ENCODE measurements at regions not wholly inside any gene's neighbourhood (a gene's known extent, or its start where the extent isn't known, plus 50 kb on each side); places are given as distances from the start of the nearest gene placed in this dataset.
"Not testable (repeated sequence)": the region's sequence is repeated elsewhere in the genome, so short reads cannot be mapped to it uniquely, and the experiment has no call there.

DNA sequence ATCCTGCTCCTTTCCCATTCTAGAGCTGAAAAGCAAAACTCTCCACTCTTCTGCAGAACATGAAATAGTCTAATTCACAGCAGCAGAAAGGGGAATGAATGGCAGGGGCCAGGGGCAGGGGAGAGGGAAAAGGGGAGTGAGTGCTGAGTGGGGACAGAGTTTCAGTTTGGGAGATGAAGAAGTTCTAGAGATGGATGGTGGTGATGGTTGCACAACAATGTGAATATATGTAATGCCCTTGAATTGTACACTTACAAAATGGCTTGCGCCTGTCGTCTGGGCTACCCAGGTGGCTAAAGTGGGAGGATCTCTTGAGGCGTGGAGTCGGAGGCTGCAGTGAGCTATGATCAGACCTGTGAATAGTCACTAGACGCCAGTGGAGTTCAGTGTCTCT lies 78.5 kb upstream of the MEF2A start:
- peaks cover 21% of the 10 kb centered on the region for H3K4me1 Mint-ChIP-seq
- H3K36me3 Mint-ChIP-seq = no peaks in the 10 kb centered on the region
- Histone ChIP-seq H3K9me3 (ENCODE audit: low read depth) (no peaks in the 10 kb centered on the region), H3K27ac (no peak overlapping the region), H3K4me1 (peaks cover 14% of the 10 kb centered on the region), H2AFZ (replicated peaks) (peak overlapping the region; percentile 96), H3K27me3 (peaks cover 18% of the 10 kb centered on the region), H3K36me3 (no peaks in the 10 kb centered on the region), H3K4me3 (peak overlapping the region; percentile 42), H3K9ac (no peak overlapping the region), H4K20me1 (ENCODE audit: low read depth) (no peaks in the 10 kb centered on the region), H3K79me2 (ENCODE audit: low read depth) (no peaks in the 10 kb centered on the region), H3K4me2 (peak overlapping the region; percentile 84), H3F3A (ENCODE audit: low read depth) (no peaks in the 10 kb centered on the region)
- peak overlapping the region; percentile 36 for H3K4me3 Mint-ChIP-seq
- peaks cover 5% of the 10 kb centered on the region for H3K9me3 Mint-ChIP-seq
- TF ChIP-seq EZH2phosphoT487 (IDR thresholded peaks at IDR 0.05) = no peak
- TF ChIP-seq, protein P1, sequence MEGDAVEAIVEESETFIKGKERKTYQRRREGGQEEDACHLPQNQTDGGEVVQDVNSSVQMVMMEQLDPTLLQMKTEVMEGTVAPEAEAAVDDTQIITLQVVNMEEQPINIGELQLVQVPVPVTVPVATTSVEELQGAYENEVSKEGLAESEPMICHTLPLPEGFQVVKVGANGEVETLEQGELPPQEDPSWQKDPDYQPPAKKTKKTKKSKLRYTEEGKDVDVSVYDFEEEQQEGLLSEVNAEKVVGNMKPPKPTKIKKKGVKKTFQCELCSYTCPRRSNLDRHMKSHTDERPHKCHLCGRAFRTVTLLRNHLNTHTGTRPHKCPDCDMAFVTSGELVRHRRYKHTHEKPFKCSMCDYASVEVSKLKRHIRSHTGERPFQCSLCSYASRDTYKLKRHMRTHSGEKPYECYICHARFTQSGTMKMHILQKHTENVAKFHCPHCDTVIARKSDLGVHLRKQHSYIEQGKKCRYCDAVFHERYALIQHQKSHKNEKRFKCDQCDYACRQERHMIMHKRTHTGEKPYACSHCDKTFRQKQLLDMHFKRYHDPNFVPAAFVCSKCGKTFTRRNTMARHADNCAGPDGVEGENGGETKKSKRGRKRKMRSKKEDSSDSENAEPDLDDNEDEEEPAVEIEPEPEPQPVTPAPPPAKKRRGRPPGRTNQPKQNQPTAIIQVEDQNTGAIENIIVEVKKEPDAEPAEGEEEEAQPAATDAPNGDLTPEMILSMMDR (IDR thresholded peaks at IDR 0.05) = no peak
- TF ChIP-seq EZH2 (IDR thresholded peaks at IDR 0.05) = no peak
- DNase-seq (ENCODE audit: low spot score) = no peak
- no peak overlapping the region for H3K27ac Mint-ChIP-seq
- H3K27me3 Mint-ChIP-seq (ENCODE audit: insufficient read depth, low read depth) = peaks cover 4% of the 10 kb centered on the region

- peaks cover 13% of the 10 kb centered on the region for H3K4me1 Mint-ChIP-seq
- no peaks in the 10 kb centered on the region for H3K36me3 Mint-ChIP-seq
- no peaks in the 10 kb centered on the region for H3K9me3 Mint-ChIP-seq
- no peak for DNase-seq (ENCODE audit: low spot score)
- Histone ChIP-seq H3K4me3 (no peak overlapping the region), H3K4me2 (no peak overlapping the region), H2AFZ (replicated peaks) (no peak overlapping the region), H3K4me1 (peaks cover 2% of the 10 kb centered on the region), H3F3A (ENCODE audit: low read depth) (no peaks in the 10 kb centered on the region), H3K9ac (no peak overlapping the region), H3K27ac (no peak overlapping the region), H3K36me3 (no peaks in the 10 kb centered on the region), H4K20me1 (ENCODE audit: low read depth) (no peaks in the 10 kb centered on the region), H3K9me3 (ENCODE audit: low read depth) (no peaks in the 10 kb centered on the region), H3K27me3 (peaks cover 2% of the 10 kb centered on the region), H3K79me2 (ENCODE audit: low read depth) (no peaks in the 10 kb centered on the region)
- H3K4me3 Mint-ChIP-seq = no peak overlapping the region
- no peak overlapping the region for H3K27ac Mint-ChIP-seq
- peaks cover 4% of the 10 kb centered on the region for H3K27me3 Mint-ChIP-seq (ENCODE audit: insufficient read depth, low read depth)
- no peak for TF ChIP-seq EZH2 (IDR thresholded peaks at IDR 0.05)
- TF ChIP-seq EZH2phosphoT487 (IDR thresholded peaks at IDR 0.05) = no peak
- TF ChIP-seq, protein P1 (IDR thresholded peaks at IDR 0.05) = no peak
These were observed 73.5 kb upstream of the MEF2A start for GRCh38 chr15:99492275-99492674.

GRCh38 chr15:99492716-99493115 lies 73.1 kb upstream of the MEF2A start:
- H3K27me3 ChIP-seq = no peaks in the 10 kb centered on the region
- H3K9ac ChIP-seq = no peak overlapping the region
- TF ChIP-seq EZH2phosphoT487 (IDR thresholded peaks at IDR 0.05) = no peak
- no peak overlapping the region for H3K4me2 ChIP-seq
- no peak for DNase-seq (ENCODE audit: low spot score)
- H3K27ac ChIP-seq = no peak overlapping the region
- H3K36me3 ChIP-seq = no peaks in the 10 kb centered on the region
- H3K36me3 Mint-ChIP-seq = no peaks in the 10 kb centered on the region
- H3K4me1 ChIP-seq = no peaks in the 10 kb centered on the region
- no peak overlapping the region for H3K27ac Mint-ChIP-seq
- H3K4me1 Mint-ChIP-seq = peaks cover 11% of the 10 kb centered on the region
- H3K4me3 ChIP-seq = no peak overlapping the region
- H3K79me2 ChIP-seq (ENCODE audit: low read depth) = no peaks in the 10 kb centered on the region
- H3K9me3 Mint-ChIP-seq = peaks cover under 1% of the 10 kb centered on the region
- H4K20me1 ChIP-seq (ENCODE audit: low read depth) = no peaks in the 10 kb centered on the region
- no peak overlapping the region for H3K4me3 Mint-ChIP-seq
- H3K27me3 Mint-ChIP-seq (ENCODE audit: insufficient read depth, low read depth) = peaks cover 4% of the 10 kb centered on the region
- H3F3A ChIP-seq (ENCODE audit: low read depth) = no peaks in the 10 kb centered on the region
- no peak overlapping the region for H2AFZ ChIP-seq (replicated peaks)
- H3K9me3 ChIP-seq (ENCODE audit: low read depth) = no peaks in the 10 kb centered on the region

DNA sequence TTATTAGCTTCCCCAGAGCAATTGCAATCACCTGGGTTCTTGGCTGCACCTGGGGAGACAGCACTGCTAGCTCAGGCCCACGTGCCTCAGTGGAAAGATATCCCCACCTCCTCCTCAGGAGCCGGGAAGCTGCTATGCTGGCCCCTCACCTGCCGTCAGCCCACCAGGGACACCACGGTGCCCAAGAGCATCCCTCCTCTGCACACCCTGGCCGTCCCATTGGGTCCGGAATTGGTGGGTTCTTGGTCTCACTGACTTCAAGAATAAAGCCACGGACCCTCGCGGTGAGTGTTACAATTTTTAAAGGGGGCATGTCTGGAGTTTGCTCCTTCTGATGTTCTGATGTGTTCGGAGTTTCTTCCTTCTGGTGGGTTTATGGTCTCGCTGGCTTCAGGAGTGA lies 72.3 kb upstream of the MEF2A start:
- H3K4me1 ChIP-seq = no peaks in the 10 kb centered on the region
- H3K9me3 ChIP-seq (ENCODE audit: low read depth) = no peaks in the 10 kb centered on the region
- H3K4me1 Mint-ChIP-seq = peaks cover 11% of the 10 kb centered on the region
- peaks cover 4% of the 10 kb centered on the region for H3K27me3 Mint-ChIP-seq (ENCODE audit: insufficient read depth, low read depth)
- no peaks in the 10 kb centered on the region for H3K36me3 Mint-ChIP-seq
- no peak overlapping the region for H3K4me3 Mint-ChIP-seq
- H4K20me1 ChIP-seq (ENCODE audit: low read depth) = no peaks in the 10 kb centered on the region
- no peak for DNase-seq (ENCODE audit: low spot score)
- H3K9ac ChIP-seq = no peak overlapping the region
- no peaks in the 10 kb centered on the region for H3K27me3 ChIP-seq
- no peak overlapping the region for H3K4me3 ChIP-seq
- no peaks in the 10 kb centered on the region for H3F3A ChIP-seq (ENCODE audit: low read depth)
- peaks cover 5% of the 10 kb centered on the region for H3K9me3 Mint-ChIP-seq
- H2AFZ ChIP-seq (replicated peaks) = no peak overlapping the region
- H3K27ac Mint-ChIP-seq = no peak overlapping the region
- no peaks in the 10 kb centered on the region for H3K79me2 ChIP-seq (ENCODE audit: low read depth)
- no peak overlapping the region for H3K27ac ChIP-seq
- TF ChIP-seq, protein P1 (IDR thresholded peaks at IDR 0.05) = no peak
- H3K36me3 ChIP-seq = no peaks in the 10 kb centered on the region
- no peak overlapping the region for H3K4me2 ChIP-seq

GRCh38 chr15:99494536-99495233 lies 71.1 kb upstream of the MEF2A start:
- H3K4me1 Mint-ChIP-seq = peaks cover 11% of the 10 kb centered on the region
- not testable (repeated sequence) for H3K4me3 Mint-ChIP-seq; H3F3A ChIP-seq (ENCODE audit: low read depth); H3K4me2 ChIP-seq; H3K9me3 Mint-ChIP-seq; H3K9me3 ChIP-seq (ENCODE audit: low read depth); H3K9ac ChIP-seq; H3K27ac Mint-ChIP-seq; H3K4me3 ChIP-seq; H2AFZ ChIP-seq (replicated peaks); H3K36me3 ChIP-seq; H3K36me3 Mint-ChIP-seq; H3K4me1 ChIP-seq; H4K20me1 ChIP-seq (ENCODE audit: low read depth); H3K27ac ChIP-seq; H3K27me3 Mint-ChIP-seq (ENCODE audit: insufficient read depth, low read depth); DNase-seq (ENCODE audit: low spot score); H3K27me3 ChIP-seq; H3K79me2 ChIP-seq (ENCODE audit: low read depth)

All from neural progenitor cell (in vitro differentiated cells).